AG09309 (cell line): ENCODE measurements at regions not wholly inside any gene's neighbourhood (a gene's known extent, or its start where the extent isn't known, plus 50 kb on each side); places are given as distances from the start of the nearest gene placed in this dataset.

ENCODE experiments used
- DNase-seq: peaks from one replicate; pipeline ENCODE4 v3.0.0-alpha.2; 2010; ENCODE audit warnings: low read depth
- H3K4me3 ChIP-seq: 2 replicates; pipeline ENCODE4 v1.5.1; 2011; ENCODE audit warnings: mild to moderate bottlenecking, low read depth, low read length, moderate library complexity; ENCODE audit not compliant: control insufficient read depth
- CTCF ChIP-seq: IDR thresholded peaks from 2 replicates; pipeline ENCODE4 v1.5.1; 2011; ENCODE audit warnings: mild to moderate bottlenecking, low read depth, low read length, inconsistent platforms; ENCODE audit not compliant: insufficient read depth, control insufficient read depth; ENCODE audit errors: missing control alignments

GRCh38 chr18:37628470-37629220 lies 63.0 kb upstream of the CELF4 start:
- no peak overlapping the region for H3K4me3 ChIP-seq
- TF ChIP-seq CTCF = no peak
- no peak for DNase-seq

GRCh38 chr18:37624318-37624717 lies 58.7 kb upstream of the CELF4 start:
- no peak for DNase-seq

GRCh38 chr18:37619964-37620363 lies 54.4 kb upstream of the CELF4 start:
- DNase-seq = no peak
- TF ChIP-seq CTCF = no peak
- no peak overlapping the region for H3K4me3 ChIP-seq

More at GRCh38 chr18:37624318-37624717, 58.7 kb upstream of the CELF4 start:
- no peak overlapping the region for H3K4me3 ChIP-seq
- TF ChIP-seq CTCF = no peak

GRCh38 chr18:37617623-37618022 lies 52.0 kb upstream of the CELF4 start:
- no peak for DNase-seq

More at GRCh38 chr18:37617623-37618022, 52.0 kb upstream of the CELF4 start:
- H3K4me3 ChIP-seq = no peak overlapping the region
- no peak for TF ChIP-seq CTCF
